GM21619 (cell line): ENCODE measurements at regions not wholly inside any gene's neighbourhood (a gene's known extent, or its start where the extent isn't known, plus 50 kb on each side); places are given as distances from the start of the nearest gene placed in this dataset.

Experiments
- ATAC-seq: cut with Tn5 transposase; IDR thresholded peaks from one replicate; pipeline ENCODE4 v1.9.1; 2021; ENCODE audit not compliant: unreplicated experiment

- no peak for ATAC-seq
Measured at GRCh38 chr5:118692811-118693342, 295.5 kb downstream of the DTWD2 start.

- peak; percentile 81 for ATAC-seq
Measured at GRCh38 chr5:118687661-118688621, 300.4 kb downstream of the DTWD2 start.

GRCh38 chr5:118687100-118687499 lies 301.2 kb downstream of the DTWD2 start:
- no peak for ATAC-seq

- no peak for ATAC-seq
Measured at GRCh38 chr5:118681655-118682054, 306.7 kb downstream of the DTWD2 start.

- no peak for ATAC-seq
Measured at GRCh38 chr5:118679264-118679940, 308.9 kb downstream of the DTWD2 start.

GRCh38 chr5:118678746-118679145 lies 309.6 kb downstream of the DTWD2 start:
- no peak for ATAC-seq

GRCh38 chr5:118675247-118675646 lies 313.1 kb downstream of the DTWD2 start:
- no peak for ATAC-seq

- ATAC-seq = no peak
Measured at GRCh38 chr5:118657576-118657975, 330.8 kb downstream of the DTWD2 start.

- ATAC-seq = no peak
Measured at GRCh38 chr5:118653872-118654271, 334.5 kb downstream of the DTWD2 start.

GRCh38 chr5:118653183-118653582 lies 335.2 kb downstream of the DTWD2 start:
- no peak for ATAC-seq

- no peak for ATAC-seq
Measured at GRCh38 chr5:118651002-118651401, 337.3 kb downstream of the DTWD2 start.

GRCh38 chr5:118647587-118647986 lies 340.8 kb downstream of the DTWD2 start:
- no peak for ATAC-seq

GRCh38 chr5:118646917-118647316 lies 341.4 kb downstream of the DTWD2 start:
- no peak for ATAC-seq

GRCh38 chr5:118637947-118638670 lies 350.2 kb downstream of the DTWD2 start:
- ATAC-seq = no peak

GRCh38 chr5:118628660-118629354 lies 359.5 kb downstream of the DTWD2 start:
- no peak for ATAC-seq

GRCh38 chr5:118620233-118620632 lies 368.1 kb downstream of the DTWD2 start:
- no peak for ATAC-seq

GRCh38 chr5:118619823-118620222 lies 368.5 kb downstream of the DTWD2 start:
- no peak for ATAC-seq

GRCh38 chr5:118616281-118616680 lies 372.1 kb downstream of the DTWD2 start:
- ATAC-seq = peak; percentile 71

- no peak for ATAC-seq
Measured at GRCh38 chr5:118614731-118615456, 373.5 kb downstream of the DTWD2 start.
